ENCODE measurements at regions not wholly inside any gene's neighbourhood (a gene's known extent, or its start where the extent isn't known, plus 50 kb on each side); places are given as distances from the start of the nearest gene placed in this dataset.
"Not testable (repeated sequence)": the region's sequence is repeated elsewhere in the genome, so short reads cannot be mapped to it uniquely, and the experiment has no call there.

DNA sequence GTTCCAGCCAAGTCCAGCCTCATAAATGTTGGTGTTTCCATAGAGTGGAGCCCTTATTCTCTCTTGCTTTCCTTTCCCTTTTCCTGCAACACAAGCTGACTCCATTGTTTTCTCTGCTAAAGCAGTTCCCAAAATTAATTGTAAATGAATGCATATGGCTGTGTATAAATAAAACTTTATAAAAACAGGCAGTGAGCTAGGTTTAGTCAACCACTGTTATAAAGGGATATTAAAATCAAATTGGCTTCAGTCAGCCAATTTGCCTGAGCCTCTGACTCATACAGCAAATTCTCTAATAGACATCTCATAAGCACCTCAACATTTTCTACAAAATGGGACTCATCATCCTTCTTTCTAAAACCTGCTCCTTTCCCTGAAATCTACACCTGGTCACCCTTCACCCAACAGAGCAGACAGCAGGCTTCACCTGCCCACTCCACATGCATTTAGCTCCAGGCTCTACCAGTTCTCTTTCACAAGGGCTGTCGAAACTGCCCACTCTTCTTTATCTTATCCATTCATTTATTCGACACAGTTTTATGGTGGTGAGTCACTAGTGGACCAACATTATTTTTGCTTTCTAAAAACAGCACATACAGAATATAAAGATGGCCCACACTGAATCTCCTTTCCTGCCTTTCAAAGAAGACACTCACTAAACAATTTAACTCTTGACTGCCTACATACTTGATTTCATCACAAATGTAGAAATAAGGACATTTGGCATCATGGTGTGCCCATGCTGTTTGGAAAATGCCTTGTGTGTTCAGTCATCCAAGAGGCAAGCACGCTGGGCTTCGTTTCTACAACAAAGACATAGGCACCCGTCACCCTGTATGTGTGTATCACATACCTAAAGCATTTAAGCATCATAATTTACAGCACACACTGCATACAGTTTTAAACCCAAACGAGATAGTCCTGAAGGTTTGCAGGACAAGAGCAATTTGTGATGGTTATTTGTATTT is 74.6 kb upstream of the C7orf33 start:
- Histone ChIP-seq H3K27me3 (ENCODE audit: control insufficient read depth, insufficient read depth, low read length) (no peaks in the 10 kb centered on the region), H3K79me2 (no peaks in the 10 kb centered on the region), H3K36me3 (ENCODE audit: control insufficient read depth, insufficient read depth, low read length) (no peaks in the 10 kb centered on the region), H2AFZ (no peak overlapping the region), H3K4me2 (ENCODE audit: low read length) (no peak overlapping the region), H3K9ac (no peak overlapping the region), H3K4me3 (ENCODE audit: low read depth, low read length) (no peak overlapping the region), H3K9me3 (ENCODE audit: control insufficient read depth, low read length) (no peaks in the 10 kb centered on the region), H3K4me1 (no peaks in the 10 kb centered on the region), H3K27ac (no peak overlapping the region)
- TF ChIP-seq, protein P1, sequence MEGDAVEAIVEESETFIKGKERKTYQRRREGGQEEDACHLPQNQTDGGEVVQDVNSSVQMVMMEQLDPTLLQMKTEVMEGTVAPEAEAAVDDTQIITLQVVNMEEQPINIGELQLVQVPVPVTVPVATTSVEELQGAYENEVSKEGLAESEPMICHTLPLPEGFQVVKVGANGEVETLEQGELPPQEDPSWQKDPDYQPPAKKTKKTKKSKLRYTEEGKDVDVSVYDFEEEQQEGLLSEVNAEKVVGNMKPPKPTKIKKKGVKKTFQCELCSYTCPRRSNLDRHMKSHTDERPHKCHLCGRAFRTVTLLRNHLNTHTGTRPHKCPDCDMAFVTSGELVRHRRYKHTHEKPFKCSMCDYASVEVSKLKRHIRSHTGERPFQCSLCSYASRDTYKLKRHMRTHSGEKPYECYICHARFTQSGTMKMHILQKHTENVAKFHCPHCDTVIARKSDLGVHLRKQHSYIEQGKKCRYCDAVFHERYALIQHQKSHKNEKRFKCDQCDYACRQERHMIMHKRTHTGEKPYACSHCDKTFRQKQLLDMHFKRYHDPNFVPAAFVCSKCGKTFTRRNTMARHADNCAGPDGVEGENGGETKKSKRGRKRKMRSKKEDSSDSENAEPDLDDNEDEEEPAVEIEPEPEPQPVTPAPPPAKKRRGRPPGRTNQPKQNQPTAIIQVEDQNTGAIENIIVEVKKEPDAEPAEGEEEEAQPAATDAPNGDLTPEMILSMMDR (IDR thresholded peaks at IDR 0.05): no peak

DNA sequence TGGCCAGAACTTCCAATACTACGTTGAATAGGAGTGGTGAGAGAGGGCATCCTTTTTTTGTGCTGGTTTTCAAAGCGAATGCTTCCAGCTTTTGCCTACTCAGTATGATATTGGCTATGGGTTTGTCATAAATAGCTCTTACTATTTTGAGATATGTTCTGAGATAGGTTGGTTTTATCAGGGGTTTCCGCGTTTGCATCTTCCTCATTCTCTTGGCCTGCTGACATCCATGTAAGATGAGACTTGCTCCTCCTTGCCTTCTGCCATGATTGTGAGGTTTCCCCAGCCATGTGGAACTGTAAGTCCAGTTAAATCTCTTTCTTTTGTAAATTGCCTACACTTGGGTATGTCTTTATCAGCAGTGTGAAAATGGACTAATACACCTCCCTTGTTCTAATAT is 71.2 kb upstream of the C7orf33 start:
- H3K4me3 ChIP-seq (ENCODE audit: low read depth, low read length); H3K4me2 ChIP-seq (ENCODE audit: low read length); H3K27me3 ChIP-seq (ENCODE audit: control insufficient read depth, insufficient read depth, low read length); H3K79me2 ChIP-seq; H3K4me1 ChIP-seq; H3K27ac ChIP-seq; H3K9me3 ChIP-seq (ENCODE audit: control insufficient read depth, low read length); H3K9ac ChIP-seq; H2AFZ ChIP-seq; H3K36me3 ChIP-seq (ENCODE audit: control insufficient read depth, insufficient read depth, low read length): not testable (repeated sequence)

DNA sequence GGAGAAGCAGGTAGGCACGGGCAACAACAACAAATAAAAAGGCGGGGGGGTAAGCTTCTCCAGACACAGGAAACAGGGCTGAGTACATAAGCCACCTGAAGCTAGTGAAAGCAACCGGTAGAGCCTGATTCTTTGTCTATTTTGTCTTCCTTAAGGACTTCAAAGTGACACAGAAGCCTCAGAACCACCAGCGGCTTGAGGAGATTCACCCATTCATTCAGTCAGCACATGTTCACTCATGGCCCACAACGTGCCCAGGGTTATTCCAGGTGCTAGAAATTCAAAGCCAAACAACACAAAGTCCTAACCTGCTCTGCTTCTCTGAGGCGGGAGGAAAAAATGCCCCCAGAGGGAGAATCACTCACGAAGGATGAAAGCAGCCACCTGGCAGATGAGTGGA is 69.3 kb upstream of the C7orf33 start:
- TF ChIP-seq, protein P1 (IDR thresholded peaks at IDR 0.05): no peak
- Histone ChIP-seq H3K9ac (no peak overlapping the region), H3K27me3 (ENCODE audit: control insufficient read depth, insufficient read depth, low read length) (peaks cover 3% of the 10 kb centered on the region), H2AFZ (no peak overlapping the region), H3K9me3 (ENCODE audit: control insufficient read depth, low read length) (no peaks in the 10 kb centered on the region), H3K4me2 (ENCODE audit: low read length) (no peak overlapping the region), H3K36me3 (ENCODE audit: control insufficient read depth, insufficient read depth, low read length) (no peaks in the 10 kb centered on the region), H3K4me3 (ENCODE audit: low read depth, low read length) (no peak overlapping the region), H3K27ac (no peak overlapping the region), H3K4me1 (no peaks in the 10 kb centered on the region), H3K79me2 (no peaks in the 10 kb centered on the region)

DNA sequence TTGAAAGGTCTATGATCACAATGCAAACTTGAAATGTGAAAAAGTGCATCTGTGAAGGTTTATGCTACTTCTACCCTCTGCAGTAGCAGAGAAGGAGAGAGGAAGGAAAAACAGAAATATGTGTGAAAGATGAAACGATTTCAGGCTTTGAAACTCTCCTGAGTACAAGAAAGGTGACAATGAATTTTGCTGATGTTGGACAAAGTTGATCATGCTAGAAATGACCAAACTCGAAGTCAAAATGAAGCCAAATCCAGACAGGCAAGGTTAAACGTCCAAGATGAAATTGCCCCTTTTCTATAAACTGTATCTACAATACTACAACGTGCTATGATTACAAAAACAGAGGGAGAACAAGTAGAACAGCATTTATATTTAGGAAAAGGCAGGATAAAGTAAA is 67.0 kb upstream of the C7orf33 start:
- H3K4me1 ChIP-seq: no peaks in the 10 kb centered on the region
- peaks cover 3% of the 10 kb centered on the region for H3K27me3 ChIP-seq (ENCODE audit: control insufficient read depth, insufficient read depth, low read length)
- no peak overlapping the region for H3K4me3 ChIP-seq (ENCODE audit: low read depth, low read length)
- H2AFZ ChIP-seq: no peak overlapping the region
- H3K36me3 ChIP-seq (ENCODE audit: control insufficient read depth, insufficient read depth, low read length): no peaks in the 10 kb centered on the region
- H3K9me3 ChIP-seq (ENCODE audit: control insufficient read depth, low read length): no peaks in the 10 kb centered on the region
- TF ChIP-seq, protein P1 (IDR thresholded peaks at IDR 0.05): no peak
- no peaks in the 10 kb centered on the region for H3K79me2 ChIP-seq
- no peak overlapping the region for H3K9ac ChIP-seq
- no peak overlapping the region for H3K4me2 ChIP-seq (ENCODE audit: low read length)
- no peak overlapping the region for H3K27ac ChIP-seq

DNA sequence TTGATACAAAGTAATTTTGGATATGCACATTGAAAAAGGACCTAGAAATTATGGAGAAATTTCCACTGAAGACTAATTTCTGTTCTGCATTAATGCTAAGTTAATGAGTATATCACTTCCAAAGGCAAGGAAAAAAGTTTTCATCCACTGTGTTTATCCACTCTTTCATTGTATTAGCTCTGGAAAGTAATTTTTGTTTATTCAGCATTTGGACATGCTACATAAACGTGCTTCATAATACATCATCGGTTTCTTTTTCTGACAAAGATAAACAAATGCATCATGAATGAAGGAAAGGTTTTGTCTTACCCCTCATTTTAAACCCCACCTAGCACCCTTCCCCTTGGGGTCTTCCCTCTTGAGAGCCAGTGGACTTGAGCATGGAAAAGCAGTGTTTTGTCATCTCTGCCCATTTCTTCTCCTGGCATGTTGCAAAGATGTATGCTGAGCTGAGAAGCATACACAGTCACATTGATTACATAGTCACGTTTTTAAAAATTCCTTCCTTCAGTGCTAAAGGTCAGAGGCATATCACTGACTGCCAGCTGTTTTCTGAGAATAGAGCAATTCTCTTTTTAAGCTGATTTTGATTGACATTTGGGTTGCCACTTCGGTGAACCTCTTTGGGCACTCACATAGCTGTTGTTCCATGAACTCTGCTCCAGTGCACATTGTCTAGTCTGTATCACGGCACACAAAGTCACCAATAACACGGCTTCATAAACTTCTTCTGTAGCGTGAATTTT is 65.9 kb upstream of the C7orf33 start:
- TF ChIP-seq, protein P1 (IDR thresholded peaks at IDR 0.05): no peak
- no peak overlapping the region for H3K4me3 ChIP-seq (ENCODE audit: low read depth, low read length)
- no peaks in the 10 kb centered on the region for H3K79me2 ChIP-seq
- H3K27me3 ChIP-seq (ENCODE audit: control insufficient read depth, insufficient read depth, low read length): peaks cover 3% of the 10 kb centered on the region
- H3K36me3 ChIP-seq (ENCODE audit: control insufficient read depth, insufficient read depth, low read length): no peaks in the 10 kb centered on the region
- H3K9ac ChIP-seq: no peak overlapping the region
- H3K4me2 ChIP-seq (ENCODE audit: low read length): no peak overlapping the region
- H3K4me1 ChIP-seq: no peaks in the 10 kb centered on the region
- H2AFZ ChIP-seq: no peak overlapping the region
- H3K27ac ChIP-seq: no peak overlapping the region
- no peaks in the 10 kb centered on the region for H3K9me3 ChIP-seq (ENCODE audit: control insufficient read depth, low read length)

Data from parathyroid adenoma (tissue), 2 donors.